ENCODE measurements at regions not wholly inside any gene's neighbourhood (a gene's known extent, or its start where the extent isn't known, plus 50 kb on each side); places are given as distances from the start of the nearest gene placed in this dataset.
"Not testable (repeated sequence)": the region's sequence is repeated elsewhere in the genome, so short reads cannot be mapped to it uniquely, and the experiment has no call there.

DNA sequence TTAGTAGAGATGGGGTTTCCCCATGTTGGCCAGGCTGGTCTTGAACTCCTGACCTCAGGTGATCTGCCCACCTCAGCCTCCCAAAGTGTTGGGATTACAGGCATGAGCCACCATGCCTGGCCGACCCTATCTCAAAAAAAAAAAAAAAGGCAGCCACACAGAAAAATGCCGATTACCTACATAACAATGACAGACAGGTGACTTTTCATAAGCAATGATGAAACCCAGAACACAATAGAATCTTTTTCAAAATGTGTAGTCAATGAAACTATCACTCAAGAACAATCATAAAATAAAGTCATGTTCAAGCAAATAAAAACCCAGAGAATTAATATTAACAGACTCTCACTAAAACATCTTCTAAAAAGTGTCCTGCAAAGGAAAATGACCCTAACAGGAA, 135.6 kb upstream of the MVB12B start:
- DNase-seq, result not testable (repeated sequence)

DNA sequence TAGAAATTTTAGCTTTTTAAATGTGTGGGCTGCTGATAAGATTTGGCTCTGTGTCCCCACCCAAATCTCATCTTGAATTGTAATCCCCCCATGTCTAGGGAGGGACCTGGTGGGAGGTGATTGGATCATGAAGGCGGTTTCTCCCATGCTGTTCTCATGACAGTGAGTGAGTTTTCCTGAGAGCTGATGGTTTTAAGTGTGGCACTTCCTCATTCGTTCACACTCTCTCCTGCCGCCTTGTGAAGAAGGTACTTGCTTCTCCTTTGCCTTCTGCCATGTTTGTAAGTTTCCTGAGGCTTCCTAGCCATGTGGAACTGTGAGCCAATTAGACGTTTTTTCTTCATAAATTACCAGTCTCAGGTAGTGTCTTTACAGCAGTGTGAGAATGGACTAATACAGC, 127.8 kb upstream of the MVB12B start:
- no peak for DNase-seq

- no peak for DNase-seq
These were observed 123.3 kb upstream of the MVB12B start for GRCh38 chr9:126203313-126203712.

- DNase-seq, result no peak
These were observed 122.4 kb upstream of the MVB12B start for GRCh38 chr9:126204197-126204596.

- DNase-seq, result no peak
These were observed 121.9 kb upstream of the MVB12B start for GRCh38 chr9:126204708-126205225.

DNA sequence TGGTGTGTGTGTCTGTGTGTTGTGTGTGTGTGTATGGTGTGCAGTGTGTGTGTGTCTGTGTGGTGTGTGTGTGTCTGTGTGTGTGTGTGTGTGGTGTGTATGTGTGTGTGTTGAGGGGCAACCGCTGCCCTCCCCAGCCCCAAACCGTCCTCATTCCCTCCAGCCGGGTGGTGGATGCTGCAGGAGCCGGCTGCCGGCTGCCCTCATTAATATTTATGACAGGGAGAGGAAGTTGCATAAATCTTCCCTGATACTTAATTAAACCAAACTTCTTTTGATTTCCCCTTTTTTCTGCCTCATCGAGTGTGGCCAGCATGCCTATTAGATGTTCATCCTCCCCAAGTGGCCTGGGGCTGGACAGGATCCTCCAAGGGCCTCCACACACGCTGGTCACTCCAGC, 121.4 kb upstream of the MVB12B start:
- no peak for DNase-seq

DNA sequence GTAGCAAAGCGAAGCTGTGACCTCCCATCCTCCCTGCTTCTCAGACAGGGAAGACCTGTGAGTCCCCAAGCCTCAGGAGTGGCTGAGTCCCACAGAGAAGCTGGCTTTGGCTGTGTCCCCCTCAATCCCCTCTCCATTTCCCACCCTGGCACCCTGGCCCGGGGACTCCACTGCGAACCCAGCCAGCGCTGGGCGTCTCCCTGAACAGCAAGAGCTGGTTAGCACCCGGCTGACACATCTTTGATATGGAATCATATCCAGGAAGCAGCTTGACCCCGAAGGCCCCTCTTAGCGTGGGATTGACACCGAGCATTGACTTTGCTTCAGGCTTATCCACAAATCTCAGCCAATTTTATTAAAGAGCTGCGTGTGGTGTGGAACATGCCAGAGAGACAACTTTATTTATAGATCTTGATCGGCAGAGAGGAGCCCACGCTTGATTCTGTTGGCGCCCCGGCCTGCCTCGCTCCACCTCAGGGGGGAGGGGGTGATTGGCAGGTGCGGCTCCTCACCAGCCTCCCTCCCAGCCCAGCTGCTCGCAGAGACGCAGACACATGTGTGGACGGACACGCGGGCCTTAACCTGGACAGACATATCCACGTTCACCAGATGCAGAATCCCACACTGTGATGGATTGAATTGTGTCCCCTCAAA, 120.7 kb upstream of the MVB12B start:
- DNase-seq, result no peak

GRCh38 chr9:126207256-126207655, 119.4 kb upstream of the MVB12B start:
- DNase-seq, result no peak

DNA sequence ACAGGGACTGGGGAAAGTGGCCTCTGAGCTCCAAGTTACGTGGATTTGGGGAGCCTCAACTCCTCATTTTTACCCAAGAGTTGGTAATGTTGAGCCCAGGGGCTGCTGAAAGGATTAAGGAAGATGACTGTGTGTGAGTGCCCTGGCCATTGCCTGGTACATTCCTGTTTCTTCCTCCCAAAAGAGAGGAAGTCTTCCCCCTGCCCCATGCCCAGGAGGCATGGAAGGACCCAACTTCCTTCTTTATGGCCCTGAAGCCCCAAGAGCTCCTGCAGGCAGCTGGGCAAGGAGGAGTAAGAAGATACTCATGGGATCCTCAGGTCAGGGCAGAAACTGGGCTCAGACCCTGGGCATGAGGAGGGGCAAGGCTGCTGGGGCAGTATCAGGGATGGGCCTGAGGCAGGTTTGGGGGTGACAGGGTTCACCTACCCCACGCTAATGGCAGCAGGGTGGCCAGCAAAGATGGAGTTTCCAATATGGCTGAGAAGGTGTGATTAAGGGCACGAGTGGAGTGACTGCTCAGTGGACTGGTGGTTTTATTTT, 118.3 kb upstream of the MVB12B start:
- no peak for DNase-seq

- DNase-seq, result no peak
These were observed 115.1 kb upstream of the MVB12B start for GRCh38 chr9:126211441-126212074.

- DNase-seq, result no peak
These were observed 111.1 kb upstream of the MVB12B start for GRCh38 chr9:126215486-126215885.

DNA sequence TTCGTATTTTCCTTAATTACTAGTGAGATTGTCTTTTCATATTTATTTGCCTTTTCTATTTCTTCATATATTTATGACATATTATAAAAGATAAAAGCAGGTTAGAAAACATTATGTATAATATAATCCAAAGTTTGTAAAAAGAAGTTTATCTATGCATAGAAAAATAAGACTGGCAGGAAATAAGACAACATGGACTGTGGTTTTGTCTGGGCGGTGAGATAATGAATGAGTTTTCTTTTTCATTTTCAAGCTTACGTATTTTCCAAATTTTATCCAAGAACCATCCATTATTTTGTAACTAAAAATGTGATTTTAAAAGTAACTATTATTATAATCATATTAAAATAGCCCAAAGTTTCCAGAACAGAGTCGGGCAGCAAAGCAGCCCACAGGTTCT, 109.8 kb upstream of the MVB12B start:
- DNase-seq, result no peak

DNA sequence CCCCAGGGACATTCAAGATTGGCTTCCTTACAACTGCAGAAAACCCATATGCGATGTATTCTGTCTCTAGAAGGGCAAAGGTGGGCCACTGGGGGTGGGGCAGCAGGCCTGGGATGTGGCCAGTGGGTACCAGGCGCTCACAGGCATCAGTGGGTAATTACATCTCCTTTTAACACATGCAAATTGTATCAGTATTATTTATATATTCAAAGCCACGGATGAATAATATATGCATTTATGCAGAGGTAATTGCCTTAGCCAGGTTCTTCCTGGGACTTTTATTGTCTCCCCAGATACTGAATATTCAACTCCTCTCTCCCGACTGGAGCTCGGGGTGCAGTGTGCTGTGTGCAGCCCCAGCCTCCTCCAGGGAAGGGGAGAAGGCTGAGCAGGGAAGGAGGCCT, 109.4 kb upstream of the MVB12B start:
- DNase-seq, result no peak

DNA sequence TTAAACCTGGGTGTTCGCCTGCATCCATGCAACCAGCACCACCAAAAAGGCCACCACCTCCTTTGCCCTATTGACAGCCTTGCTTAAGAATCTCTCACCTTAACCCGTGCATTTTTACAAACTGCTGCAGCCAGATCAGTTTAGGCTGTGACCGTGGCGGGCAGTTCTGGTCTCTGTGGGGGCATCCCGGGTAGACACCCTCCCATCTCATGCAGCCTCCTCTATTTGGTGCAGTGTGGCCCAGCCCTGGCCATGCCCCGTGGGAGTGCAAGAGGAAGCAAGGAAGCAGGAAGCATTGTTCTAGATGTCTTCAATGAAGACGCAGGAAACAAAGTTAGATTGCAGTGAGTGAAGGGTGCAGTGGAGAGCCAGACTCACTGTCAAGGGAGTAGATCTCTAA, 108.8 kb upstream of the MVB12B start:
- no peak for DNase-seq

DNA sequence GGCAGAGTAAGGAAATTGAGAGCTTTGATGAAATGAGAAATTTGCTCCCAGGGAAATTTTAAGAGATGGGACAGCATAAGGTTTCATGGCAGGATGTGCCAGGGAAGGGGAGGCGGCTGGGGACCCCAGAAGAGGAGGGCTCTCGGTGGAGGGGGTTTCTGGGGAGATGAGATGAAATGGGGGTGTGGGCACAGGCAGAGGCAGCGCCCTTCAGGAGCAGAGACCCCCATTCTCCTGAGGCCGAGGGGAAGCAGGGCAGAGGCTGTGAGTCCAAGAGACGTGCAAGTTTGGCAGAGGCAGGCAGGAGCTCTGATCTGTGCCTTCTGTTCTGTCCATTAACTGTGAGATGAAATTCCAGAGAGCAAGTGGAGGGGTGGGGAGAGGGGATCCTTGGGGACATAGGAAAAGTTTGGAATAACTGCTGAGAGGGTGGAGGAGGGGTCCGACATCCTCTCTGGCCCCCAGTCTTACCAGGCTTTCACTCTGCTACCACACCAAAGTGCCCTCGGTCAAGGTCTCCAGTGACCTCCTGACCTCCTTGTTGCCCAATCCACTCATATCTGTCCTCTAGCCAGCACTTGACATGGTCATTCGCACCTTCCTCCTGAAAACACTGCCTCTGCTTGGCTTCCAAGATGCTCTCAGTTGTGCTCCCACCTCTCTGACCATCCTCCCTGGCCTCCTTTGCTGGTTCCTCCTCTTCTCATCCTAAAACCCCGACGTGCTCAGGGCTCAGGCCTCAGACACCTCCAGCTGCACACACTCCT, 108.1 kb upstream of the MVB12B start:
- DNase-seq, result no peak

DNA sequence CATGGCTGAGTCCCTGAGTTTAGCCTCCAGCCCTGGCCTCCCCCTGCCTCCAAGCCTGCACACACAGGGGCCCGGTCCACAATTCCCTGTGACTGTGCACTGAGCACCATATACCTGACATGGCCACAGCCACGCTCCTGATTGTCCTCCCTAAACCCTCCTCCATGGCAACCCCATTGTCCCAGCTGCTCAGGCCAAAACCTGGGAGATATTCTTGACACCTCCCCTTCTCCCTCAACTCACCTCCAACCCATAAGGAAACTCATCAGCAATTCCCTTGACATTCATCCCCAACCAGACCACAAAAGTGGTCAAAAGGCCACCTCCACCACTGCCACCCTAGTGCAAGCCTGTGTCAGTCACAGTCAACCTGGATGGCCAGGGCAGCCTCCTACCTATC, 107.5 kb upstream of the MVB12B start:
- DNase-seq, result no peak

GRCh38 chr9:126219648-126220063, 107.0 kb upstream of the MVB12B start:
- DNase-seq, result no peak

GRCh38 chr9:126221480-126221879, 105.1 kb upstream of the MVB12B start:
- DNase-seq, result no peak

GRCh38 chr9:126222363-126222834, 104.2 kb upstream of the MVB12B start:
- DNase-seq, result no peak

- no peak for DNase-seq
These were observed 103.7 kb upstream of the MVB12B start for GRCh38 chr9:126222835-126223431.

DNA sequence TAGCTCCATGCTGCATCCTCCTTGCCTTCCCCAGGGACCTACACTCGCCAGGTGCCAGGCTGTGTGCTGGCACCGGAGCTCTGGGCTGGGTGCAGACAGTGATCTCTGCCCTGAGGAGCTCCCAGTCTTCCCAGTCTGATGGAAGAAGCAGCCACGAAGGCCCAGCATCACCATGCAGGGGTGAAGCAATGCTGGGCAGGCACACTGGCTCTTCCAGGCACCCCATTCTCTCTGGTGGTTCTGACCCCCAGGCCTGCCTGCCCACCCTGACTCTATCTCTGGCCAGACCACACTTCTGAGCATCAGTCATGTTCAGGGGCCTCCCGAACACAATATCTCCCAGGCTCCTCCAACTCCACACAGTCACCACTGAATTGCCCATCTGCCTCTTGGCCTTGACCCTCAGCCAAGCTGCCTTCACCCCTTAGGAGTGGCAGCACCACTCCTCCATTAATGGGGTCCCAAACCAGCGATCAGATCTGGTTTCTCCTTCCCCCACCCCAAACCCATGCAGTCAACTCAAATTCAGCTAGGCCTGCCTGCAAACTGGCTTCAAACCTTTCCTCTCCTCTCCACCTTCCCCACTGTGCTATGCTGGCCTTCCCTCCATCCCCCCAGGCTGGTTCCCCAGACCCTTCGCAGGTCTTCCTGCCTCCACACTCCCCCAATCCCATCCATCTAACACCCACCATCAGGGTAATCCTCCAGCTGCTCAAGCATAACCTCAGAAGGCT, 102.7 kb upstream of the MVB12B start:
- no peak for DNase-seq

Data from activated naive CD4-positive, alpha-beta T cell treated with Interleukin-2 at 50 U/mL for 16 hours (primary cell).